HG02938 (cell line): ENCODE measurements at regions not wholly inside any gene's neighbourhood (a gene's known extent, or its start where the extent isn't known, plus 50 kb on each side); places are given as distances from the start of the nearest gene placed in this dataset.

Experiments used
- ATAC-seq: cut with Tn5 transposase; IDR thresholded peaks from one replicate; pipeline ENCODE4 v1.9.1; 2021; ENCODE audit warnings: mild to moderate bottlenecking, moderate library complexity; ENCODE audit not compliant: unreplicated experiment

DNA sequence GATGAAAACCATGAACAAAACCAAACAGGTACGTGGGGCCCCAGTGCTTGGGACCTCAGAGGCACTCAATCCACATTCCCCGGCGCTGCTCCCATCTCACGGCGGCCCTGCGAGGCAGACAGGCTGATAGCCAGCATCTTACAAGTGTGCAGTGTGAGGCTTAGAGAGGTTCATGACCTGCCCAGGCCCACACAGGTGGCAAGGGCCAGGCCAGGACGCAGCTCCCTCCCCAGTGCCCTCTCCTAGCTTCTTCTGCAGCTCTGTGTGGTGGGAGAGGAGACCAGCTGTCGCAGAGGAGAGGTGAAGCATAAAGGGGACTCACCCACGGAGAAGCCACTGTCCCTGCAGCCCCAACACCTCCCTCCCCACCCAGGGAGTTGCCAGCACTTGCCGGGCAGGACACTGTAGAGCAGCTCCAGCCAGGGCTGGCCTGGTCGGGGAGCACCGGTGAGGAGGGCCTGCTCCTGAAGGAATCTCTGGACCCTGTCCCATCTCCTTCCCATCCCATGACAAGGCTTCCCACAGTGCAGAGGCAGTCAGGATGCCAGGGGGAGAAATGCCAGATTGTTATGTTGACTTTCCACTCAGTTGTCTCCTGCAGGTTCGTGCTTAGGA lies 92.4 kb upstream of the TMEM45B start:
- no peak for ATAC-seq

DNA sequence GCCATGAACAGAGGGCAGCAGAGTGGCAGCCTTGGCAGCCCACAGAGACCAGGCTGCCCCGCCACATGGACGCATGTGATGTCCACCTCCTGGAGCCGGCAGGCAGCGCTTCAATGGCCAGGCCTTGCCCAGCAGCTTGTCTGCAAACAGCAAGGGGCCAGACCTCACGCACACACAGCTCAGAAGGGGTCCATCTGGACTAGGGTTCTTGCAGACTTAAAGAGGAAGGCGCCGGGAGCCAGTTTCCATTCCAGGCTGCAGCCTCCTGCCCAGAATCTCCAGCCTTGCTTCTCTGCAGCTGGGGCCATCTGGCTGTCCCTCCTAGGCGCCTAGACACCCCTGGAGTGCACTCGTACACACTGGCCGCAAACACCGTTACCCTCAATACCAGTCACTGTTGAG lies 91.9 kb upstream of the TMEM45B start:
- ATAC-seq = no peak

- no peak for ATAC-seq
Measured at GRCh38 chr11:129724866-129725265, 90.8 kb upstream of the TMEM45B start.

GRCh38 chr11:129726179-129726578 lies 89.5 kb upstream of the TMEM45B start:
- no peak for ATAC-seq

- no peak for ATAC-seq
Measured at GRCh38 chr11:129728581-129728980, 87.1 kb upstream of the TMEM45B start.

DNA sequence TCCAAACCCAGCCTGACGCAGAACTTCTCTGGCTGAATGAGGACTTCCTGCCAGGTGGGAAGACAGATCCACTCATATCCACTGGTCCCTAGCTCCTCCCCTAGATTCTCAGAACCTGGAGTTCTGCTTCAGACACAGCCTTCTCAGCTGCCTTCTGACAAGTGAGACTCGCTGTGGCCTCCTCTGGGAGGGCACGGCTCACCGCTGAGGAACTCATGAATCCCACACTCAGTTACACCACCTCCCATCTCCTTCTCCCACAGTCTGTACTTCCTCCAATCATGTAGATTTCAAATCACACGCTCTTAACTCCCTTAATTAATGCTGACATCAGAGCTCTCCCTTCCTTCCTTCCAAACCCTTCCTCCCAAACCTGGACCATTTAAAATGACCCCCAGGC lies 86.4 kb upstream of the TMEM45B start:
- no peak for ATAC-seq

DNA sequence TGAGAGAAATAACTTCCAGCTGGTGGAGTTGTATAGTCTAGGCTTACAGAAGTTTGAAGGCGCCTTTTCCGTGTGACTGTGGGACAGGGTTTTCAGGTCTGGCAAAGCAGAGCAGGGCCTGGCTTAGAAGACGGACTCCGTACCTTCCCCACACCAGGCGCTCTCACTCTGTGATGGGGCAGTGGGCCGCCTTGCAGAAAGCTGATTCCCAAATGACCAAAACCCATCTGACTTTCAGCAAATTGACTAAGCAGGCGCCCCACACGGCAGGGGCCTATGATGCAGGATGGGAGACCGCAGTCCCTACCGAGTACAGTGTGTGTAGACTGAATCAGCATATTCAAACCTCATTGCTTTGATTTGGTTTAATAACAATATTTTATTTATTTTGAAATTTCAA lies 85.8 kb upstream of the TMEM45B start:
- no peak for ATAC-seq

DNA sequence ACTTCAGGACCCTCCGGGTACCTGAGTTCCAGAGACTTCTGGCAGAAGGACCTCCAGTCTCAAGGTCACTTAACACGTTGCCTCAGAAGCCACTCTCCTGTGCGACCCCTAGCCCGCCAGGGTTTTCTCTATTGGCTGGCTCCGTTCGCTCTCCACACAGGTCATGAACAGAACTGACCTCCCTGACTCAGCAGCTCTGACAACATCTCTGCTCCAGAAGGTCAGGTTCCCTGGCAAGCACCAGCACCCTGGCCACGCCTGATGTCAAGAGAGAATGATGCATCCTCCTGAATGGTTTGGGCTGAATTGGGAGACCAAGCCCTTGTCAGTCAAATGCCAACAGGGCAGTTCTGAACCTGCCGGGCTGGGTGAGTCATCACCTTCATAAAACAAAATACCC lies 84.3 kb upstream of the TMEM45B start:
- ATAC-seq = no peak

- ATAC-seq = no peak
Measured at GRCh38 chr11:129732941-129733340, 82.7 kb upstream of the TMEM45B start.

- no peak for ATAC-seq
Measured at GRCh38 chr11:129733384-129733783, 82.3 kb upstream of the TMEM45B start.

GRCh38 chr11:129733981-129734380 lies 81.7 kb upstream of the TMEM45B start:
- ATAC-seq = no peak

DNA sequence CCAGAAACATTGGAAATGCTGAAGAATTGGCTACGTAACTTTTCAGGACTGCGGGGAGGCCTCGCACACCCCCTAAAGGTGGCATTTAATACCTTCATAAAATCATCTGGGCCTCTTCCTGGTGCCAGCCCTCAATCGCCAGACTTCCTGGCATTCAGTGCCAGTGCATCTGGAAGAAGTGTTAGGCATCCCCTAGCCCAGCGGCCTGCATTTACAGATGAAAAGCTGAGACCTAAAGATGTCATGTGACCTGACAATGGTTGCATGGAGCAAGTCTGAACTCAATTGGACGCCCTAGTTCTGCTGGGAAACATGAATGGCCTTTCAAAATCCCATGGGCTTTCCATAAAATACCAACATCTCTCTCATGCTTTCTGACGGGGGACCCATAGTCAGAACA lies 81.0 kb upstream of the TMEM45B start:
- ATAC-seq = no peak

GRCh38 chr11:129737831-129738230 lies 77.8 kb upstream of the TMEM45B start:
- no peak for ATAC-seq

DNA sequence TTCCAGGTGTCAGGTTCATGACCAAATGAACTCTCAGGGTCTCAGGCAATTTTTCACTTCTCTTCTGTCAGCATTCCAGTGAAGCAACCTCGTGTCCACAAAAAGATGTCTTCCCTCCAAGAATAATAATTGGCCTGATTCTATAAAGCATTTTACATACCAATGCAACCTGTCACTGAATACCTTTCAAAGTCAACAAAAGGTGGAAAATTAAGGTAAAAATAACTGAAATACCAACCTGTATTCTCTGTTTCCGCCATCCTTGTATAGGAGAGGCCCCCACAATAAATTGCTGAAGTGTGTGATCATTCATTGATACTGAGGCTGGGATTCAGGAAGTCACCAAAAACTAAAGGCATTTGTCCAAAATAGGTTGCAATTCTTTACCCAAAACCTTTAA lies 77.4 kb upstream of the TMEM45B start:
- ATAC-seq = no peak

- ATAC-seq = no peak
Measured at GRCh38 chr11:129739339-129739738, 76.3 kb upstream of the TMEM45B start.

DNA sequence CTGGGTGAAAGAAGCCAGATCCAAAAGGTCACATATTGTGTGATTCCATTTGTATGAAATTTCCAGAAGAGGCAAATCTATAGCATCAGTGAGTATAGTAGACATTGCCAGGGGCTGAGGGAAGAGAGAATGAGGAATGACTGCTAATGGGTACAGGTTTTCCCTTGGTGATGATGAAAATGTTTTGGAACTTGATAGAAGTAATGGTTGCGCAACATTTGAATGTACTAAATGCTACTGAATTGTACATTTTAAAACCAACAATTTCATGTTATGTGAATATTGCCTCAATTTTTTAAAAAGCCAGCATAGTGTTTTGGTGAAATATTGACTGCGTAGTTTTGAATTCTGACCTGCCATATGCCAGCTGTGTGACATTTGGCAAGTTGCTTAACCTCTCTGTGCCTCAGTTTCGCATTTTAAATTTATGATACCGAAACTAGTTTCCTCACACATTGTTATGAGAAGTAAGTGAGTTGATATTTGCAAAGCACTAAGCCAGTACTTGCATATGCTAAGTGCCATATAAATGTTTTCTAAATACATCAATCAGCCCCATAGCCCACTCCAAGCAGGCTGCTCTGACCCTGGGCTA lies 75.4 kb upstream of the TMEM45B start:
- no peak for ATAC-seq

DNA sequence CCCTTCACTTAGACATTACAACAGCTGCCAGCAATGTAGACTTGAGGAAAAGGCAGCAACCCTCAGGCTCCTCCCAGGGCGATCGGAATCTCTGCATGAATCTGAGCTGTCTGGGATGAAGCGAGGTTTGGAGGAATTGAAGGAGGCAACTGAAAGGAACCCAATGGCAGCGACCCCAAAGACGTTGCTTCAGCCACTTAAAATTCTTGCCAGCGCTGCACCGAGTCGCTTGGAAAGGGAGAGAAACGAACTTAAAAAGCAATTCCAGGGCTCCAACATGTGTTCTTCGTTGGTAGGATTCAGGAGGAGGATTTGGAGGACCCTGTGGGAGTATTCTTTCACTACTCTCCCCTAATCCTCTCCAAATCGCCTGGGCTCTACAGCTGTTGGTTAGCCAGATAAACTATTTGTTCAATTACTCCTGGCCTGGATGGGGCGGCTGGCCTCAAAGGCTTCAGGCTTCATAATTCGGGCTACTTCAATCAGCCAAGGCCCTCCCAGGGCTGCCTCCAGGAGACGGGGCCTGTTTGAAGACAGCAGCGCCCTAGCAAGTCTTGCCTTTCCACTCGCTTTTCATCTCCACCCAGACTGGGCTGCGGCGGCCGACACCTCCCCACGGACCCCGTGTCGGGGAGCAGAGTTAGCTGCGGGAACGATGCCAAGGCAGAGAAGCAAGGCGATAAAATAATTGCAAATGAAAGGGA lies 72.4 kb upstream of the TMEM45B start:
- no peak for ATAC-seq

DNA sequence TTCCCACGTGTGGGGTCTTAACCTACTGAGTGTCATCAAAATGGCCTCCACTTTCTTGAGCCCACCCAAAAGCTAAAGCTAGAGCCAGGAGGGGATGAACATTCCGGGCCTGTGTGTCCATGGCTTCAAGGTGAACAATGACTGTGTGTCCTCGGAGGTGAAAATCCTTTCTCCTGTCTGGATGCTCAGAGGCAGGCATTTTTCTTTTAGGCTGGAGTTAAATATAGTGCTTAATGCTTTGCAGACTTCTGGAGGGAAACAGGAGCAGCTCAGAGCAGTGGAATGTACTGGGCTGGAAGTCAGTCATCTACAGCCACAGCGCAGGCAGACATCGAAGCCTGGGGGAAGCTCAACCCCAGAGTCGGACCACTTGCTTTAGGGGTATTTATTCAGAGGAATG lies 68.6 kb upstream of the TMEM45B start:
- no peak for ATAC-seq

DNA sequence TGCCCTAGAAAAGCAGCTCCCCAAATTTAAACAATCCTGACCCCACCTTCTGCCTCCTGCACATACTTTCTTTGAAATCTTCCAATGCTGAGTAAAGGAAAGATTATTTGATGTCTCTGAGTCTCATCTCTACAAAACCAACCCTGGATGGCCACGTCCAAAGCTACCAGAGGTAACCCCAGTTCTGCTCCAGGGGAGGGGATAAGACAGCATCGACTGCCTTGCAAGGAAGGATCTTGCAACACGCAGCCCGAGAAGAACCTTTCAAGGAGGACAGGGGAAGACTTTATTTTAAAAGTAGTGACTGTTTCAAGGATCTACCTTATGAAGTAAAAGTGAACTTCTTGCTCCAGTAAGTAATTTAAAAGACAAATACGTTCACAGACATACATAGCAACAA lies 66.5 kb upstream of the TMEM45B start:
- no peak for ATAC-seq

- peak; percentile 87 for ATAC-seq
Measured at GRCh38 chr11:129750343-129751292, 65.0 kb upstream of the TMEM45B start.

DNA sequence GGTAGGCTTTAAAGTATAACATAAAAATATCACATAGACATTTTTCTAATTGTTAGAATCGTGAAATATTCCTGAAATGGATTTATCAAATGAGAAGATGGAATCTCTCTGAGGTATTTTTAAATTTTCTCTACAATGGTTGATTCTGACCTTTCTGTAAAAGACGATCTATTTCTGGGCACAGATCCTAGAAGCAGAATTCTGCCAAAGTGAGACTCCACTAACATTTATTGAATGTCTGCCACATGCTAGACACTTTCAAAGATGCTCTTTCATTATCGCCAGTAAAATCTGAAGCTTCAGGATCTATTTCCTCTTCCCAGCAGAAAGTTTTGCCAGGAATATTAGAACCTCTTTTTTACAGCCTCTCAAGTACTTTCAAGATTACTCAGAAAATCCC lies 64.1 kb upstream of the TMEM45B start:
- ATAC-seq = no peak
